Ishikawa (cell line): ENCODE measurements at regions not wholly inside any gene's neighbourhood (a gene's known extent, or its start where the extent isn't known, plus 50 kb on each side); places are given as distances from the start of the nearest gene placed in this dataset.

ENCODE experiments used
- MAX ChIP-seq: IDR thresholded peaks from 2 replicates; pipeline ENCODE4 v1.6.1; 2012
- REST ChIP-seq: IDR thresholded peaks from 2 replicates; pipeline ENCODE4 v1.6.1; 2012; ENCODE audit warnings: low read depth, mild to moderate bottlenecking
- TAF1 ChIP-seq: IDR thresholded peaks from 2 replicates; pipeline ENCODE4 v1.6.1; 2012; ENCODE audit warnings: low read depth, mild to moderate bottlenecking

- TF ChIP-seq MAX (no peak), REST (no peak), TAF1 (no peak)
These were observed 58.9 kb upstream of the PRSS23 start for GRCh38 chr11:86741484-86741835.
